ENCODE measurements at regions not wholly inside any gene's neighbourhood (a gene's known extent, or its start where the extent isn't known, plus 50 kb on each side); places are given as distances from the start of the nearest gene placed in this dataset.

DNA sequence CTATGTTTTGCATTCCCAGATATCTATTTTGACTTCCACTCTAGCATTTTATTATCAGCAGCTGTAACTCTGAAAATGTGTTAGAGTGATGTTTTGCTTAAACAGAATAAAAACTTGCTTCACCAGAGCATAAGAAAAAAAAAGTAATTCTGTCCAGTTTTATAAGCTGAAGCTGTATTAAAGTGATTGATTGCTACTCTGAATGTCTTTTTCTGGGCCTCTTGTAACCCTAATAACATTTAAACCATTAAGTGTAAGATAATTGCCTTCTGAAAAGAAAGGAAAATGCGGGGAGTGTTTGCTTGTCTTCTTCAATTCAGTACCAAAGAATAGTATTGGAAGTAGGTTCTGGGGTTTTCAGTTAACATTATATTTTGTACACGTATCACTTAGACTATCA is 57.9 kb upstream of the UBE2E1 start:
- DNase-seq (ENCODE audit: low read depth) = no peak

DNA sequence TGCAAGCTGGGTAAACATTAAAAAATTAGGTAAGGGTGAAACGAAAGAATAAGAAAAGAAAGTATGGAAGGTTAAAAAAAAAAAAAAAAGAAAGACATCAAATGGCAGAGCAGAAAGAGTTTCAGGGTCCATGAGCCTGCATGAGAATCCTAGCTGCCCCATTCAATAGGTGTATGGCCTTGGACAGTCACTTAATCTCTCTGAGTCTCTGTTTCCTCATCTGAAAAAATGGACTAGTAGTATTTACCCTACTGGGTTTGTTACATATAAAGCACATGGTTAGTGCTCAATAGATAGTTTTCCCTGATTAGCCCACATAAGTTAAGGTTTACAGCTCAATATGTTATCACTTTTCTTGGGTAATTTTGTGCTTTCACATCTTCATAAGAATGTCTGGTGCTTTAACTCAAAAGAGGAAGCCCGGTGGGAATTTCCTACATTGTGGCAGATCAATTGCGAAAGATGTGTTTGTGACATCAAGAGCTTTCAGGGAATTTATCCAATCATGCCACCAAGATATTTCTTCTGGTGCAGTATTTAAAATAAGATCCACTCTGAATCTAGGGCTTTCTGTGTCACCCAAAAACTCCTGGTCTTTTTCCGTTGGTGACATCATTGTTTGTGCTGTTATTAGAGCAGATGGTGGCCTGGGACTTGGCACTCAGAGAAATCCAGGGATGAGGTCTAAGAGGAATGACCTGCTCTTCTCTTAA is 57.2 kb upstream of the UBE2E1 start:
- no peak for DNase-seq (ENCODE audit: low read depth)

DNA sequence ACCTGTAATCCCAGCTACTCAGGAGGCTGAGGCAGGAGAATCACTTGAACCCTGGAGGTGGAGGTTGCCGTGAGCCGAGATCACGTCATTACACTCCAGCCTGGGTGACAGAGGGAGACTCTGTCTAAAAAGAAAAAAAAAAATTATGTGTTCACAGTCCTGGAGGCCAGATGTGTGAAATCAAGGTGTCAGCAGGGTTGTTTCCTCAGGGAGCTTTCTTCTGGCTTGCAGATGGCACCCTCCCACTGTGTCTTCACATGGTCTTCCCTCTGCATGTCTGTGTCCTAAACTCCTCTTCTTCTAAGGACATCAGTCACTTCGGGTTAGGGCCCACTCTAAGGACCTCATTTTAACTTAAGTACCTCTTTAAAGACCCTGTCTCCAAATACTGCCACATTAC is 56.1 kb upstream of the UBE2E1 start:
- no peak for DNase-seq (ENCODE audit: low read depth)

GRCh38 chr3:23750573-23751210 is 55.1 kb upstream of the UBE2E1 start:
- no peak for DNase-seq (ENCODE audit: low read depth)

GRCh38 chr3:23751212-23751723 is 54.5 kb upstream of the UBE2E1 start:
- DNase-seq (ENCODE audit: low read depth) = no peak

GRCh38 chr3:23752126-23752525 is 53.6 kb upstream of the UBE2E1 start:
- DNase-seq (ENCODE audit: low read depth) = no peak

- no peak for DNase-seq (ENCODE audit: low read depth)
These were observed 51.5 kb upstream of the UBE2E1 start for GRCh38 chr3:23754215-23754614.
